H1 (cell line): ENCODE measurements at regions not wholly inside any gene's neighbourhood (a gene's known extent, or its start where the extent isn't known, plus 50 kb on each side); places are given as distances from the start of the nearest gene placed in this dataset.

Source experiments
- CTCF ChIA-PET: fragments of 300-600 bp; sonication (Branson Sonifier 250); formaldehyde crosslinking; loops from one replicate; lab custom pipeline; 2021; ENCODE audit not compliant: partially characterized antibody; lab: Charles Lee
- POLR2A ChIA-PET: fragments of 300-600 bp; sonication (Branson Sonifier 250); formaldehyde crosslinking; loops from one replicate; lab custom pipeline; 2021; ENCODE audit warnings: inconsistent platforms; ENCODE audit not compliant: partially characterized antibody; lab: Charles Lee
- DNase-seq, 2 experiments: peaks; one replicate each; pipeline versions ENCODE4 v3.0.0 to v3.0.0-alpha.2; 2010 to 2022; ENCODE audit warnings: low spot score in 2 of 2, low read depth in 1 of 2, mixed read lengths in 1 of 2
- FAIRE-seq: peaks from 2 replicates; lab custom pipeline; 2011; peaks lifted over from hg19 to GRCh38; lab: Jason Lieb, UNC
- H2AFZ ChIP-seq: 2 replicates; pipeline ENCODE4 v1.8.1; 2012; ENCODE audit warnings: low read length, inconsistent platforms
- H2AK5ac ChIP-seq: 2 replicates; pipeline ENCODE4 v1.6.1; 2013; ENCODE audit warnings: low read depth, low read length
- H2BK120ac ChIP-seq: replicated peaks from 2 replicates; pipeline ENCODE3; 2013; ENCODE audit warnings: low read depth, low read length, inconsistent platforms
- H2BK12ac ChIP-seq: 2 replicates; pipeline ENCODE4 v1.6.1; 2013; ENCODE audit warnings: low read depth, low read length
- H2BK15ac ChIP-seq: 2 replicates; pipeline ENCODE4 v1.6.1; 2013; ENCODE audit warnings: low read length
- H2BK20ac ChIP-seq: 2 replicates; pipeline ENCODE4 v1.6.1; 2013; ENCODE audit warnings: low read length
- H2BK5ac ChIP-seq: 2 replicates; pipeline ENCODE4 v1.6.1; 2013; ENCODE audit warnings: low read depth, low read length
- H3K14ac ChIP-seq: 2 replicates; pipeline ENCODE4 v1.6.1; 2013; ENCODE audit warnings: inconsistent platforms; ENCODE audit not compliant: insufficient read length
- H3K18ac ChIP-seq: 2 replicates; pipeline ENCODE4 v1.6.1; 2013; ENCODE audit warnings: low read length; ENCODE audit errors: extremely low read depth
- H3K23ac ChIP-seq: 2 replicates; pipeline ENCODE4 v1.6.1; 2013; ENCODE audit warnings: inconsistent platforms; ENCODE audit not compliant: insufficient read length
- H3K23me2 ChIP-seq: 2 replicates; pipeline ENCODE4 v1.6.1; 2013; ENCODE audit warnings: low read depth, low read length
- H3K27ac ChIP-seq: 2 replicates; pipeline ENCODE4 v1.6.1; 2011; ENCODE audit warnings: low read depth, low read length, inconsistent platforms
- H3K27me3 ChIP-seq, 4 experiments: replicated peaks in 1 of 4; 1 replicate in 1 of 4; 2 replicates in 3 of 4; pipeline versions ENCODE4 v1.6.1 to v1.8.1; 2011 to 2013; ENCODE audit warnings: low read length in 3 of 4, mild to moderate bottlenecking in 3 of 4, inconsistent platforms in 2 of 4, mixed read lengths in 2 of 4, moderate library complexity in 1 of 4; ENCODE audit not compliant: control insufficient read depth in 3 of 4, insufficient read depth in 3 of 4; ENCODE audit errors: extremely low read depth in 1 of 4
- H3K36me3 ChIP-seq, 4 experiments: 2 replicates each; pipeline versions ENCODE4 v1.6.1 to v1.8.1; 2011 to 2013; ENCODE audit warnings: mild to moderate bottlenecking in 4 of 4, low read length in 3 of 4, moderate library complexity in 2 of 4, control low read depth in 1 of 4, inconsistent platforms in 1 of 4; ENCODE audit not compliant: insufficient read depth in 4 of 4, control insufficient read depth in 2 of 4
- H3K4ac ChIP-seq: replicated peaks from 2 replicates; pipeline ENCODE3; 2013; ENCODE audit warnings: low read length, low read depth, mixed read lengths, inconsistent platforms; ENCODE audit not compliant: insufficient read length
- H3K4me1 ChIP-seq, 4 experiments: replicated peaks in 1 of 4; 1 replicate in 1 of 4; 2 replicates in 3 of 4; pipeline versions ENCODE4 v1.6.1 to v1.8.1; 2011 to 2013; ENCODE audit warnings: low read length in 3 of 4, inconsistent platforms in 2 of 4, mixed read lengths in 1 of 4; ENCODE audit not compliant: insufficient read depth in 4 of 4, control insufficient read depth in 3 of 4
- H3K4me2 ChIP-seq, 2 experiments: 2 replicates each; pipeline versions ENCODE4 v1.6.1 to v1.8.1; 2011 to 2013; ENCODE audit warnings: low read depth in 2 of 2, low read length in 2 of 2, control low read depth in 1 of 2, inconsistent platforms in 1 of 2, mild to moderate bottlenecking in 1 of 2; ENCODE audit not compliant: insufficient read depth in 1 of 2
- H3K4me3 ChIP-seq, 4 experiments: fragments of 200-600, 300-600 bp in 1 of 4; sonication (generic), shearing (Covaris generic), sonication (Bioruptor Twin) in 1 of 4; 2 replicates each; pipeline versions ENCODE4 v1.5.1 to v1.8.1; 2011 to 2016; ENCODE audit warnings: low read length in 4 of 4, low read depth in 3 of 4, control low read depth in 2 of 4, inconsistent platforms in 2 of 4, mild to moderate bottlenecking in 2 of 4, mixed read lengths in 1 of 4, moderate library complexity in 1 of 4; ENCODE audit not compliant: insufficient read depth in 2 of 4; ENCODE audit errors: extremely low read depth in 1 of 4
- H3K56ac ChIP-seq: replicated peaks from 2 replicates; pipeline ENCODE3; 2013; ENCODE audit warnings: low read depth, mild to moderate bottlenecking, mixed read lengths, low read length, inconsistent platforms; ENCODE audit not compliant: insufficient read length
- H3K79me1 ChIP-seq: 2 replicates; pipeline ENCODE4 v1.6.1; 2013; ENCODE audit warnings: low read depth, low read length, control low read depth
- H3K79me2 ChIP-seq, 2 experiments: 2 replicates each; pipeline versions ENCODE4 v1.6.1 to v1.8.1; 2012 to 2013; ENCODE audit warnings: low read length in 2 of 2, mild to moderate bottlenecking in 2 of 2, inconsistent platforms in 1 of 2; ENCODE audit not compliant: insufficient read depth in 2 of 2, control insufficient read depth in 1 of 2
- H3K9ac ChIP-seq, 4 experiments: replicated peaks in 1 of 4; 1 replicate in 1 of 4; 2 replicates in 3 of 4; pipeline versions ENCODE4 v1.6.1 to v1.8.1; 2011 to 2013; ENCODE audit warnings: low read depth in 3 of 4, low read length in 3 of 4, control low read depth in 2 of 4, mild to moderate bottlenecking in 2 of 4, moderate library complexity in 2 of 4, inconsistent platforms in 1 of 4; ENCODE audit errors: extremely low read depth in 1 of 4
- H3K9me3 ChIP-seq, 2 experiments: 2 replicates each; pipeline versions ENCODE4 v1.6.1 to v1.8.1; 2012 to 2013; ENCODE audit warnings: mild to moderate bottlenecking in 2 of 2, moderate library complexity in 2 of 2, control low read depth in 1 of 2, inconsistent platforms in 1 of 2, low read depth in 1 of 2, low read length in 1 of 2, mixed read lengths in 1 of 2; ENCODE audit not compliant: insufficient read depth in 2 of 2
- H4K20me1 ChIP-seq, 2 experiments: replicated peaks in 1 of 2; 2 replicates each; pipeline versions ENCODE3 to v1.8.1; 2011 to 2013; ENCODE audit warnings: inconsistent platforms in 2 of 2, low read length in 2 of 2, mild to moderate bottlenecking in 1 of 2; ENCODE audit not compliant: insufficient read depth in 2 of 2, control insufficient read depth in 1 of 2
- H4K5ac ChIP-seq: 2 replicates; pipeline ENCODE4 v1.6.1; 2013; ENCODE audit warnings: low read length, low read depth, mixed read lengths, inconsistent platforms; ENCODE audit not compliant: insufficient read length
- H4K8ac ChIP-seq: 2 replicates; pipeline ENCODE4 v1.8.0; 2013; ENCODE audit warnings: mild to moderate bottlenecking, moderate library complexity, low read length, inconsistent platforms; ENCODE audit not compliant: insufficient read depth; ENCODE audit errors: extremely low read depth
- H4K91ac ChIP-seq: replicated peaks from 2 replicates; pipeline ENCODE3; 2013; ENCODE audit warnings: low read length, mixed read lengths, inconsistent platforms; ENCODE audit not compliant: insufficient read length
- SP1 ChIP-seq: IDR thresholded peaks from 2 replicates; pipeline ENCODE4 v1.6.1; 2011; ENCODE audit warnings: low read depth, low read length
- WGBS, 2 experiments: shearing (Covaris generic) in 1 of 2; methylation state at CpG; one replicate each; pipeline versions ENCODE4 v1.1.6 to v1.1.7; 2013 to 2015; ENCODE audit warnings: low lambda C conversion rate in 2 of 2, mixed read lengths in 2 of 2, inconsistent platforms in 1 of 2, low coverage in 1 of 2, missing lambda C conversion rate in 1 of 2; ENCODE audit not compliant: insufficient replicate concordance in 2 of 2, insufficient coverage in 1 of 2, insufficient read length in 1 of 2; ENCODE audit errors: extremely low coverage in 1 of 2, missing lambda C conversion rate in 1 of 2; 5-methylcytosine and 5-hydroxymethylcytosine counted together

GRCh38 chr5:53399926-53400697, 80.3 kb upstream of the FST start:
- DNase-seq (no peak), FAIRE-seq (no peak)
- Histone ChIP-seq H2BK12ac (no peak overlapping the region), H3K14ac (no peak overlapping the region), H3K36me3 (no peaks in the 10 kb centered on the region), H3K27me3 (no peaks in the 10 kb centered on the region), H3K23ac (no peak overlapping the region), H3K79me2 (no peaks in the 10 kb centered on the region), H3K23me2 (no peaks in the 10 kb centered on the region), H3K9ac (no peak overlapping the region), H2AFZ (no peak overlapping the region), H3K9me3 (no peaks in the 10 kb centered on the region), H4K5ac (no peak overlapping the region), H3K56ac (no peak overlapping the region), H3K79me1 (no peaks in the 10 kb centered on the region), H2BK15ac (no peak overlapping the region), H4K20me1 (no peaks in the 10 kb centered on the region), H3K4me1 (no peaks in the 10 kb centered on the region), H3K27ac (no peak overlapping the region), H3K18ac (no peak overlapping the region), H3K4me3 (no peak overlapping the region), H2BK5ac (no peak overlapping the region), H2BK120ac (no peak overlapping the region), H3K4ac (no peak overlapping the region), H3K4me2 (no peak overlapping the region), H4K91ac (no peak overlapping the region), H2BK20ac (no peak overlapping the region), H2AK5ac (no peak overlapping the region), H4K8ac (no peak overlapping the region)
- POLR2A ChIA-PET = no interaction called here
- CTCF ChIA-PET = no interaction called here
- 79% methylated on average over 2 of the region's 2 CpGs; no CpG with 5 or more reads in 1 of the 2 experiments for WGBS, 2 experiments
- TF ChIP-seq SP1 = no peak
